H1 (cell line): ENCODE measurements at regions not wholly inside any gene's neighbourhood (a gene's known extent, or its start where the extent isn't known, plus 50 kb on each side); places are given as distances from the start of the nearest gene placed in this dataset.

Experiments
- CTCF ChIA-PET: fragments of 300-600 bp; sonication (Branson Sonifier 250); formaldehyde crosslinking; loops from one replicate; lab custom pipeline; 2021; ENCODE audit not compliant: partially characterized antibody; lab: Charles Lee
- POLR2A ChIA-PET: fragments of 300-600 bp; sonication (Branson Sonifier 250); formaldehyde crosslinking; loops from one replicate; lab custom pipeline; 2021; ENCODE audit warnings: inconsistent platforms; ENCODE audit not compliant: partially characterized antibody; lab: Charles Lee
- DNase-seq, 2 experiments: peaks; one replicate each; pipeline versions ENCODE4 v3.0.0 to v3.0.0-alpha.2; 2010 to 2022; ENCODE audit warnings: low spot score in 2 of 2, low read depth in 1 of 2, mixed read lengths in 1 of 2
- FAIRE-seq: peaks from 2 replicates; lab custom pipeline; 2011; peaks lifted over from hg19 to GRCh38; lab: Jason Lieb, UNC
- H2AFZ ChIP-seq: 2 replicates; pipeline ENCODE4 v1.8.1; 2012; ENCODE audit warnings: low read length, inconsistent platforms
- H2AK5ac ChIP-seq: 2 replicates; pipeline ENCODE4 v1.6.1; 2013; ENCODE audit warnings: low read depth, low read length
- H2BK120ac ChIP-seq: replicated peaks from 2 replicates; pipeline ENCODE3; 2013; ENCODE audit warnings: low read depth, low read length, inconsistent platforms
- H2BK12ac ChIP-seq: 2 replicates; pipeline ENCODE4 v1.6.1; 2013; ENCODE audit warnings: low read depth, low read length
- H2BK15ac ChIP-seq: 2 replicates; pipeline ENCODE4 v1.6.1; 2013; ENCODE audit warnings: low read length
- H2BK20ac ChIP-seq: 2 replicates; pipeline ENCODE4 v1.6.1; 2013; ENCODE audit warnings: low read length
- H2BK5ac ChIP-seq: 2 replicates; pipeline ENCODE4 v1.6.1; 2013; ENCODE audit warnings: low read depth, low read length
- H3K14ac ChIP-seq: 2 replicates; pipeline ENCODE4 v1.6.1; 2013; ENCODE audit warnings: inconsistent platforms; ENCODE audit not compliant: insufficient read length
- H3K18ac ChIP-seq: 2 replicates; pipeline ENCODE4 v1.6.1; 2013; ENCODE audit warnings: low read length; ENCODE audit errors: extremely low read depth
- H3K23ac ChIP-seq: 2 replicates; pipeline ENCODE4 v1.6.1; 2013; ENCODE audit warnings: inconsistent platforms; ENCODE audit not compliant: insufficient read length
- H3K23me2 ChIP-seq: 2 replicates; pipeline ENCODE4 v1.6.1; 2013; ENCODE audit warnings: low read depth, low read length
- H3K27ac ChIP-seq: 2 replicates; pipeline ENCODE4 v1.6.1; 2011; ENCODE audit warnings: low read depth, low read length, inconsistent platforms
- H3K27me3 ChIP-seq, 4 experiments: replicated peaks in 1 of 4; 1 replicate in 1 of 4; 2 replicates in 3 of 4; pipeline versions ENCODE4 v1.6.1 to v1.8.1; 2011 to 2013; ENCODE audit warnings: low read length in 3 of 4, mild to moderate bottlenecking in 3 of 4, inconsistent platforms in 2 of 4, mixed read lengths in 2 of 4, moderate library complexity in 1 of 4; ENCODE audit not compliant: control insufficient read depth in 3 of 4, insufficient read depth in 3 of 4; ENCODE audit errors: extremely low read depth in 1 of 4
- H3K36me3 ChIP-seq, 4 experiments: 2 replicates each; pipeline versions ENCODE4 v1.6.1 to v1.8.1; 2011 to 2013; ENCODE audit warnings: mild to moderate bottlenecking in 4 of 4, low read length in 3 of 4, moderate library complexity in 2 of 4, control low read depth in 1 of 4, inconsistent platforms in 1 of 4; ENCODE audit not compliant: insufficient read depth in 4 of 4, control insufficient read depth in 2 of 4
- H3K4ac ChIP-seq: replicated peaks from 2 replicates; pipeline ENCODE3; 2013; ENCODE audit warnings: low read length, low read depth, mixed read lengths, inconsistent platforms; ENCODE audit not compliant: insufficient read length
- H3K4me1 ChIP-seq, 4 experiments: replicated peaks in 1 of 4; 1 replicate in 1 of 4; 2 replicates in 3 of 4; pipeline versions ENCODE4 v1.6.1 to v1.8.1; 2011 to 2013; ENCODE audit warnings: low read length in 3 of 4, inconsistent platforms in 2 of 4, mixed read lengths in 1 of 4; ENCODE audit not compliant: insufficient read depth in 4 of 4, control insufficient read depth in 3 of 4
- H3K4me2 ChIP-seq, 2 experiments: 2 replicates each; pipeline versions ENCODE4 v1.6.1 to v1.8.1; 2011 to 2013; ENCODE audit warnings: low read depth in 2 of 2, low read length in 2 of 2, control low read depth in 1 of 2, inconsistent platforms in 1 of 2, mild to moderate bottlenecking in 1 of 2; ENCODE audit not compliant: insufficient read depth in 1 of 2
- H3K4me3 ChIP-seq, 4 experiments: fragments of 200-600, 300-600 bp in 1 of 4; sonication (generic), shearing (Covaris generic), sonication (Bioruptor Twin) in 1 of 4; 2 replicates each; pipeline versions ENCODE4 v1.5.1 to v1.8.1; 2011 to 2016; ENCODE audit warnings: low read length in 4 of 4, low read depth in 3 of 4, control low read depth in 2 of 4, inconsistent platforms in 2 of 4, mild to moderate bottlenecking in 2 of 4, mixed read lengths in 1 of 4, moderate library complexity in 1 of 4; ENCODE audit not compliant: insufficient read depth in 2 of 4; ENCODE audit errors: extremely low read depth in 1 of 4
- H3K56ac ChIP-seq: replicated peaks from 2 replicates; pipeline ENCODE3; 2013; ENCODE audit warnings: low read depth, mild to moderate bottlenecking, mixed read lengths, low read length, inconsistent platforms; ENCODE audit not compliant: insufficient read length
- H3K79me1 ChIP-seq: 2 replicates; pipeline ENCODE4 v1.6.1; 2013; ENCODE audit warnings: low read depth, low read length, control low read depth
- H3K79me2 ChIP-seq, 2 experiments: 2 replicates each; pipeline versions ENCODE4 v1.6.1 to v1.8.1; 2012 to 2013; ENCODE audit warnings: low read length in 2 of 2, mild to moderate bottlenecking in 2 of 2, inconsistent platforms in 1 of 2; ENCODE audit not compliant: insufficient read depth in 2 of 2, control insufficient read depth in 1 of 2
- H3K9ac ChIP-seq, 4 experiments: replicated peaks in 1 of 4; 1 replicate in 1 of 4; 2 replicates in 3 of 4; pipeline versions ENCODE4 v1.6.1 to v1.8.1; 2011 to 2013; ENCODE audit warnings: low read depth in 3 of 4, low read length in 3 of 4, control low read depth in 2 of 4, mild to moderate bottlenecking in 2 of 4, moderate library complexity in 2 of 4, inconsistent platforms in 1 of 4; ENCODE audit errors: extremely low read depth in 1 of 4
- H3K9me3 ChIP-seq, 2 experiments: 2 replicates each; pipeline versions ENCODE4 v1.6.1 to v1.8.1; 2012 to 2013; ENCODE audit warnings: mild to moderate bottlenecking in 2 of 2, moderate library complexity in 2 of 2, control low read depth in 1 of 2, inconsistent platforms in 1 of 2, low read depth in 1 of 2, low read length in 1 of 2, mixed read lengths in 1 of 2; ENCODE audit not compliant: insufficient read depth in 2 of 2
- H4K20me1 ChIP-seq, 2 experiments: replicated peaks in 1 of 2; 2 replicates each; pipeline versions ENCODE3 to v1.8.1; 2011 to 2013; ENCODE audit warnings: inconsistent platforms in 2 of 2, low read length in 2 of 2, mild to moderate bottlenecking in 1 of 2; ENCODE audit not compliant: insufficient read depth in 2 of 2, control insufficient read depth in 1 of 2
- H4K5ac ChIP-seq: 2 replicates; pipeline ENCODE4 v1.6.1; 2013; ENCODE audit warnings: low read length, low read depth, mixed read lengths, inconsistent platforms; ENCODE audit not compliant: insufficient read length
- H4K8ac ChIP-seq: 2 replicates; pipeline ENCODE4 v1.8.0; 2013; ENCODE audit warnings: mild to moderate bottlenecking, moderate library complexity, low read length, inconsistent platforms; ENCODE audit not compliant: insufficient read depth; ENCODE audit errors: extremely low read depth
- H4K91ac ChIP-seq: replicated peaks from 2 replicates; pipeline ENCODE3; 2013; ENCODE audit warnings: low read length, mixed read lengths, inconsistent platforms; ENCODE audit not compliant: insufficient read length
- ASH2L ChIP-seq: fragments of 200-600, 300-600 bp; sonication (generic); IDR thresholded peaks from one replicate; pipeline ENCODE4 v1.7.1; 2017; ENCODE audit warnings: low read length
- ATF2 ChIP-seq: IDR thresholded peaks from 2 replicates; pipeline ENCODE4 v1.6.1; 2012; ENCODE audit warnings: low read length, inconsistent platforms
- BCL11A ChIP-seq, 2 experiments: IDR thresholded peaks; one replicate each; pipeline ENCODE4 v1.6.1; 2011; ENCODE audit warnings: low read depth in 2 of 2, low read length in 2 of 2, mild to moderate bottlenecking in 2 of 2
- CBX5 ChIP-seq: fragments of 300-800, 300-1000 bp; sonication (generic); IDR thresholded peaks from 2 replicates; pipeline ENCODE4 v1.7.1; 2016; ENCODE audit warnings: antibody characterized with exemption, low read length, low read depth
- FOSL1 ChIP-seq: IDR thresholded peaks from 2 replicates; pipeline ENCODE4 v1.6.1; 2011; ENCODE audit warnings: mild to moderate bottlenecking, low read depth, low read length, moderate library complexity; ENCODE audit not compliant: insufficient read depth
- JUND ChIP-seq: IDR thresholded peaks from 2 replicates; pipeline ENCODE4 v1.6.1; 2011; ENCODE audit warnings: mild to moderate bottlenecking, improper control_type of control experiment, low read length
- KDM4A ChIP-seq: IDR thresholded peaks from one replicate; pipeline ENCODE4 v1.7.1; 2012; ENCODE audit warnings: low read depth, mild to moderate bottlenecking, moderate library complexity, low read length, inconsistent platforms; ENCODE audit not compliant: severe bottlenecking
- RAD21 ChIP-seq, 2 experiments: IDR thresholded peaks in 1 of 2; conservative IDR thresholded peaks in 1 of 2; 2 replicates each; pipeline ENCODE4 v1.6.1; 2011; ENCODE audit warnings: low read depth in 2 of 2, low read length in 2 of 2, improper control_type of control experiment in 1 of 2, inconsistent platforms in 1 of 2, mild to moderate bottlenecking in 1 of 2, moderate library complexity in 1 of 2
- SAP30 ChIP-seq: fragments of 300-600 bp; sonication (generic); IDR thresholded peaks from 2 replicates; pipeline ENCODE4 v1.7.1; 2012; ENCODE audit warnings: low read length, moderate library complexity, mild to moderate bottlenecking, inconsistent platforms; ENCODE audit not compliant: insufficient read depth, insufficient replicate concordance
- SP1 ChIP-seq: IDR thresholded peaks from 2 replicates; pipeline ENCODE4 v1.6.1; 2011; ENCODE audit warnings: low read depth, low read length
- SP4 ChIP-seq: IDR thresholded peaks from 2 replicates; pipeline ENCODE4 v1.6.1; 2012; ENCODE audit warnings: low read length, inconsistent platforms
- TBP ChIP-seq: IDR thresholded peaks from 2 replicates; pipeline ENCODE4 v1.6.1; 2011; ENCODE audit warnings: low read depth, low read length, improper control_type of control experiment
- WGBS, 2 experiments: shearing (Covaris generic) in 1 of 2; methylation state at CpG; one replicate each; pipeline versions ENCODE4 v1.1.6 to v1.1.7; 2013 to 2015; ENCODE audit warnings: low lambda C conversion rate in 2 of 2, mixed read lengths in 2 of 2, inconsistent platforms in 1 of 2, low coverage in 1 of 2, missing lambda C conversion rate in 1 of 2; ENCODE audit not compliant: insufficient replicate concordance in 2 of 2, insufficient coverage in 1 of 2, insufficient read length in 1 of 2; ENCODE audit errors: extremely low coverage in 1 of 2, missing lambda C conversion rate in 1 of 2; 5-methylcytosine and 5-hydroxymethylcytosine counted together

- no peak for TF ChIP-seq ASH2L
Observed at GRCh38 chr1:198939286-198939685, 300.4 kb downstream of the PTPRC start (continued).

- Histone ChIP-seq H3K36me3 (no peaks in the 10 kb centered on the region), H3K79me2 (no peaks in the 10 kb centered on the region), H3K9ac (no peak overlapping the region), H4K8ac (no peak overlapping the region), H3K4me2 (no peak overlapping the region), H2BK12ac (no peak overlapping the region), H2BK5ac (no peak overlapping the region), H3K4me3 (no peak overlapping the region), H3K27me3 (no peaks in the 10 kb centered on the region), H3K56ac (no peak overlapping the region), H3K14ac (no peak overlapping the region), H4K5ac (no peak overlapping the region), H3K4me1 (peaks cover 0 to 3% (median 0%) of the 10 kb centered on the region in 4 experiments; a peak in 1 of 7 replicates), H2BK20ac (no peak overlapping the region), H3K18ac (no peak overlapping the region), H4K20me1 (no peaks in the 10 kb centered on the region), H3K23me2 (no peaks in the 10 kb centered on the region), H3K79me1 (no peaks in the 10 kb centered on the region), H3K9me3 (no peaks in the 10 kb centered on the region), H2BK15ac (no peak overlapping the region), H2BK120ac (no peak overlapping the region), H2AFZ (no peak overlapping the region), H3K27ac (no peak overlapping the region), H2AK5ac (no peak overlapping the region), H3K4ac (no peak overlapping the region), H3K23ac (no peak overlapping the region), H4K91ac (no peak overlapping the region)
- ChIA-PET CTCF (no interaction called here), POLR2A (no interaction called here)
- FAIRE-seq (no peak), DNase-seq (no peak)
- WGBS, 2 experiments: 94% methylated on average over 5 of the region's 5 CpGs; no CpG with 5 or more reads in 1 of the 2 experiments
- TF ChIP-seq FOSL1: no peak
- no peak for TF ChIP-seq ATF2
- TF ChIP-seq BCL11A (IDR thresholded peaks at IDR 0.05; ENCODE audit: low read depth in 2 of 2, low read length in 2 of 2): no peak
- TF ChIP-seq CBX5: no peak
- no peak for TF ChIP-seq TBP
- no peak for TF ChIP-seq SP4
- no peak for TF ChIP-seq JUND
- no peak for TF ChIP-seq SP1
- TF ChIP-seq RAD21 (IDR thresholded peaks at IDR 0.05 in 1 of 2, conservative IDR thresholded peaks at IDR 0.05 in 1 of 2; ENCODE audit: low read depth in 2 of 2, low read length in 2 of 2): no peak
- TF ChIP-seq KDM4A: no peak
- TF ChIP-seq SAP30: no peak
Observed at GRCh38 chr1:198939956-198940355, 301.1 kb downstream of the PTPRC start.
